Right lobe of liver (tissue), 4 donors: ENCODE measurements at regions not wholly inside any gene's neighbourhood (a gene's known extent, or its start where the extent isn't known, plus 50 kb on each side); places are given as distances from the start of the nearest gene placed in this dataset.

ENCODE experiments used
- CTCF ChIP-seq, 4 donors: fragments of 200-600 bp in 3 of 4; fragments of 450-650 bp in 1 of 4; IDR thresholded peaks; one replicate each; pipeline versions ENCODE4 v1.5.1 to v1.8.0; 2016 to 2022; ENCODE audit warnings: antibody characterized with exemption in 4 of 4, mild to moderate bottlenecking in 2 of 4
- POLR2A ChIP-seq: fragments of 450-650 bp; IDR thresholded peaks from one replicate; pipeline ENCODE4 v1.6.1; 2017; ENCODE audit warnings: antibody characterized with exemption, mild to moderate bottlenecking
- donor health status: DM: no; HTN: no; CAD: no.
- donor health status: DM: no; HTN: no; CAD: no.
- donor health status: DM: no; HTN: yes; CAD: no.

- TF ChIP-seq CTCF (IDR thresholded peaks at IDR 0.05) (no peak), POLR2A (no peak)
Measured at GRCh38 chr18:76064998-76065397, 430.0 kb downstream of the ZNF516 start.
